ENCODE measurements at regions not wholly inside any gene's neighbourhood (a gene's known extent, or its start where the extent isn't known, plus 50 kb on each side); places are given as distances from the start of the nearest gene placed in this dataset.
"Not testable (repeated sequence)": the region's sequence is repeated elsewhere in the genome, so short reads cannot be mapped to it uniquely, and the experiment has no call there.

GRCh38 chr18:22044474-22045220 is 124.7 kb upstream of the GATA6 start:
- no peak for DNase-seq

- DNase-seq, result no peak
Observed at GRCh38 chr18:22045221-22045918, 124.0 kb upstream of the GATA6 start.

DNA sequence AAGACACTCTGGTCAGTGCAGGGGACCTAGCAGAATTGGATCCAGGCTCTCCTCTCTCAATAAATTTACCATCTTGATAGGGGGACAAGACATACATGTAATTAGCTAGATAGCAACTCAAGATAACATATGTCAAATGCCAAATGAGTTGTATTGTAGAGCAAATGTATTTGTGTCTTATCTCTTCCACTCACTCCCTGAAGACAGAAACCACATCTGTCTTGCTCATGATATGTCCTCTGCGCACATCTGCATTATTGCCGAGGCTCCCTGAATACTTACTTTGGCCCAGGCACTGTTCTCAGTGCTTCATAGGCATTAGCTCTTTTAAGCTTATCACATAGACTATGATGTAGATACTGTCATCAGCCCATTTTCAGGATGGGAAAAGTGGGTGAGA is 122.9 kb upstream of the GATA6 start:
- DNase-seq, result no peak

- no peak for DNase-seq
Observed at GRCh38 chr18:22047485-22047884, 121.9 kb upstream of the GATA6 start.

DNA sequence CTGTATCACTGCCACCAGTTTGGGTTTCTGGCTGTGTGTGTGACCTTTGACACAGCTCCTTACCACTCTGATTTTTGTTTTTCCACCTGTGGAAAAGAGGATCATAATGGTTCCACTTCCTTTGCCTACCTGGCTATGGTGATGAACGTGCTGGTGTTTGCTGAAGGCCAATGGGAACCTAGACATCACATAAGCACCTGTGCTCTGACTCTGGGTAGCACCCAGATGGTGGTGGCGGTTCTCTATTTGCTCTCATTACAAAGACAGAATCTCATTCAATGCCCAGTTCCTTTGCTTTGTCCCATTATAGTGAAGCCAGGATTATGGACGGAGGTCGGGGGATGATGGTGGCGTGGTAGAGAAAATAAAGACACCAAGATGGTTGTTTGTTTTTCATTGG is 121.2 kb upstream of the GATA6 start:
- DNase-seq, result no peak

DNA sequence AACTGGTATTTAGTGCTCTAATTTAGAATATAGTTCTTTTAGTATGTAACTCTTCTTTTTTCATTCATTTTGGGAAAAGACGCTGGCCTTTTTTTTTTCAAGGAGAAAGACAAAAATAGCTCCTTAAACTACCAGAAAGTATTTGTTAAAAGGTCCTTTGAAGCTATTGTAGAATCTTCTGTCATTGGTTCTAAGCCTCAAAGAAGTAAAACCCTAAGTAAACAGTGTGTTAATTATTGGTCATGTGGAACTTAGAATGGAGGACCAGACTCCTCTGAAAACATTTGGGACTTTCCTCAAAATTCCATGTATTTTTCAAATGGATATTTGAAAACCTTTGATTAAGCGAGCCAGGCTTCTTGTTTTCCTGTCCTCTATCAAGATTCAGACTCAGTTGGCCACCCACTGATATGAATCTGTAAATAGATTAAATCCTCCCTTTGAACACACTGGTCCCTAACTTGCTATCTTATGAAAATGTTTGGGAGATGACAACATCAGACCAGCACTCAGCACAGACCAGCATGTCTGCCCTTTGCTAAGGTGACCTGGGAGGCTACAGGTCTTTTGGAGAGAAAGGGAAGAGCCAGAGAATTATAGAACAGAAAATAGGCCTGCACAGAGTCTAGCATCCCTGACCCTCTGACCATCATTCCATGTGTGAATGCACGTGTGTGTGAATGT is 120.3 kb upstream of the GATA6 start:
- DNase-seq, result no peak

DNA sequence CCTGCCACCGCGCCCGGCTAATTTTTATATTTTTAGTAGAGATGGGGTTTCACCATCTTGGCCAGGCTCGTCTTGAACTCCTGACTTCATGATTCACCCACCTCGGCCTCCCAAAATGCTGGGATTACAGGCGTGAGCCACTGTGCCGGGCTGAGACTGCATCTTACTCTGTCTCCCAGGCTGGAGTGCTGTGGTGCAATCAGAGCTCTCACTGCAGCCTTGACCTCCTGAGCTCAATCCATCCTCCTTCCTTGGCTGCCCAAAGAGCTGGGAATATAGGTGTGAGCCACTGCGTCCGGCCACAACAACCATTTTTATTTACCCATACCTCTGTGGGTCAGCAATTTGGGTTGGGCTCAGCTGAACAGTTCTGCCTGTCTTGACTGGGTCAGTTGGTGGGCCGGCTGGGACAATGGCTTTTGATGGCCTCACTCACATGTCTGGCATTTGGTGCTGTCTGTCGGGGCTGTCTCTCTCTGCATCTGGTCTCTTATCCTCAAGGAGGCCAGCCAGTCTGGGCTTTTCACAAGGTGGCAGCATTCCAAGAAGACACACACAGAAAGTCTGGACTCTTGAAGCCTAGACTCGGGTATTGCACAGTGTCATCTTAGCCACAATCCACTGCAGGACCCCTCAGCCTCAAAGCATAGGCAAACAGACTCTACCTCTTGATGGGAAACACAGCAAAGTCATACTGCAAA is 116.8 kb upstream of the GATA6 start:
- DNase-seq, result no peak

GRCh38 chr18:22055466-22056238 is 113.7 kb upstream of the GATA6 start:
- DNase-seq, result no peak

DNA sequence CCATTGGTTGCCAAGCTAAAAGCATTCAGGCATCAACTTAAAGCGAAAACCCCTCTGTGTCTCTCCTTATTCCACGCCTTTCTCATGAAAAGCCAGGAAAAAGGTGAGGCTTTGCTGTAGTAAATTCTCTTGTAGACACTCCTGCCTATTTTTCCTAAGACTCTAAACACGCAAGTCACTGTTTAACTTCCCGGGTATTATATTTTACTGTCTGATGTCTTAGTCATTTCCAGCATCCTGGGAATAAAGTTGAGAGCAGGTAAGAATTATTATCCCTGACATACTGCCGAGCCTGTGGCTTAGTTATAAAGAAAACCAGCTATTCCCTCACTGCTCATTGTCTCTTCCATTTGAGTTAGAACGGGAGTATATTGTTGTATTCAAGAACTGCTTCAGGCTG is 112.4 kb upstream of the GATA6 start:
- DNase-seq, result no peak

GRCh38 chr18:22057908-22058527 is 111.4 kb upstream of the GATA6 start:
- DNase-seq, result no peak

DNA sequence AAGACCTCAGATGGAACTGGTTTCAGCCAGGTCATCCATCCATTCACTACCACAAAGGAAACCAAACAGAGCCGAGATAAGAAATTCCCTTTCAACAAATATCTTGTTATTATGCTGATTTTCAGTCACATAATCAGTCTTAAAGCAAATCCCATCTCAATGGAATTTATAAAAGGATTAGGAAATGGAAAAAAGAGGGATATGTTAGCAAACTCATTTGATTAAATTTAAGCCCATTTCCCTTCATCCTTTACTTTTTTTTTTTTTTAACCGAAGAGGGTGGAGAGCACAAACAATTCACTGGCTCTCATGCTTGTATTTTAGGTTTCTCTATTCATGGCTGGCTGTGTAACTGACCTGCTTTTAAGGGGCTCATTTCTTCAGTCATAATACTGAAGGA is 109.0 kb upstream of the GATA6 start:
- no peak for DNase-seq

DNA sequence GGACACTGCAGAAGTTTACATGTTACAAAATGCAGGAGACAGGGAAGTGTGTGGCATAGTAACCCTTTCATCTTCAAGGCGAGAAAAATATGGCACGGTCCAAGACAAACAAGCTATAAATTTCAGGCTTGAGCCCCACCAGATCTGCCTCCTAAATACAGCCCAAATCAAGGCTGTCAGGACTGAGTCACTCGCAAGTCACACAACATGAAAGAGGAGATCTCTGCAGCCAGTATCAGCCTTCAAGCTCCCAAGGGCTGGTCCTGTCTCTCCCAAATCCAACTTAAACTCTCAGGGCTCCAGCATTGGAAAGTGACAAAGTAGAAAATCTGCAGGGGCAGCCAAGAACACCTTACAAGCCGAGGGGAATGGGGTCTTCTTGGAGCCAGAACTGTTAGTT is 106.3 kb upstream of the GATA6 start:
- no peak for DNase-seq

- DNase-seq, result no peak
Observed at GRCh38 chr18:22063672-22064071, 105.7 kb upstream of the GATA6 start.

GRCh38 chr18:22064581-22064980 is 104.8 kb upstream of the GATA6 start:
- no peak for DNase-seq

GRCh38 chr18:22065311-22065710 is 104.1 kb upstream of the GATA6 start:
- DNase-seq, result no peak

GRCh38 chr18:22066083-22066485 is 103.3 kb upstream of the GATA6 start:
- no peak for DNase-seq

DNA sequence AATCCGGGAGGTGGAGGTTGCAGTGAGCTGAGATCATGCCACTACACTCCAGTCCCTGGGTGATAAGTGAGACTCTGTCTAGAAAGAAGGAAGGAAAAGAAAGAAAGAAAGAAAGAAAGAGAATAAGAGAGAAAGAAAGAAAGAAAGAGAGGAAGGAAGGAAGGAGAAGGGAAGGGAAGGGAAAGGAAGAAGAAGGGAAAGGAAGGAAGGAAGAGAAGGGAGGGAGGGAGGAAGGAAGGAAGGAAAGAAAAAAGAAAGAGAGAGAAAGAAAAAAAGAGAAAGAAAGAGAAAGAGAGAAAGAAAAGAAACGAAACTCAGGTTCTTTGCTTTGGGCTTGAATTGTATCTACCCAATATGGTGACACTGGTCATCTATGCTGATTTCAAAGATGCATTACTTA is 102.3 kb upstream of the GATA6 start:
- no peak for DNase-seq

DNA sequence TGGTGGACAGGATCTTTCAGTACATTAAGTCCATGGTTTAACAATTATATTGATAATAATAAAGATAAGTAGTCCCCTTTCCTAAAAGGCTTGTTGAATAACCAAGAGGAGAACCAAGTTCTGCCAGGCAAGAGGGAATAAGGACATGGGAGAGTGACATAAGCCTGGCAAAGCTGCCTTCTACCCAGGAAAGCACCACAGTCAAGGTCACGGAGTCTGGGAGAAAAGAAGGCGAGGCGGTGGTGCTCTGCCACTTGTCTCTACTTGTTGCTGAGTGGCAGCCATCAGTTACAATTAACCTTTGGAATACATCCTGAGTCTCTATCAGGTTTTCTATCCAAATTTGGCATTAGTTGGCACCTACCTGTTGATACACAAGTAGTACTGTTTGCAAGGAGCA is 101.7 kb upstream of the GATA6 start:
- no peak for DNase-seq

DNA sequence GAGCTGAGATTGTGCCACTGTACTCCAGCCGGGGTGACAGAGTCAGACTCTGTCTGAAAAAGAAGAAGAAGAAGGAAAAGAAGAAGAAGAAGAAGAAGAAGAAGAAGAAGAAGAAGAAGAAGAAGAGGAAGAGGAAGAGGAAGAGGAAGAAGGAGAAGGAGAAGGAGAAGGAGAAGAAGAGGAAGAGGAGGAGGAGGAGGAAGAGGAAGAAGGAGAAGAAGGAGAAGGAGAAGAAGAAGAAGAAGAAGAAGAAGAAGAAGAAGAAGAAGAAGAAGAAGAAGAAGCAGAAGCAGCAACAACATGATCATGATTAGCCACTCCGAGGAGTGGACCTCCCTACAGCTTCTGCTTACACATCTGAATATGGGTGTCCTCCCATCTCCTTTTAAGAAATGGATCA is 100.6 kb upstream of the GATA6 start:
- DNase-seq, result not testable (repeated sequence)

DNA sequence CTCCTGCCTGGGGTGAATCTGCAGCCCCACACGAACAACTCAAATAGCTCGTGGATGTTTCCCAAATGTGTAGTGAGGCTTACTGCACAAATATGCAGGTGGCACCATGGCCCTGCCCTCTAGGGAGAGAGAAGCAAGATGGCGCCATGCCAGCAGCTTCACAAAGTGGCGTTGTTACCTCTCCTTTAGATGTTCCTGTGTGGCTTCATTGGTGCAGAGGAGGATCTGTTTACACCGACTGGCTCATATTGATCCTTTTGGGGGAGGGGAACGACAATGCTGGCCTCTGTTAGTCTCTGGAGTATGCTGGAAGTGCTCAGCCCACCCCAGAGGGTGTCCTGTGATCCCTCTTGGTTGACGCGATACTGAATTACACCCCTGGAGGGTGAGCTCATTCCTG is 99.5 kb upstream of the GATA6 start:
- DNase-seq, result no peak

DNA sequence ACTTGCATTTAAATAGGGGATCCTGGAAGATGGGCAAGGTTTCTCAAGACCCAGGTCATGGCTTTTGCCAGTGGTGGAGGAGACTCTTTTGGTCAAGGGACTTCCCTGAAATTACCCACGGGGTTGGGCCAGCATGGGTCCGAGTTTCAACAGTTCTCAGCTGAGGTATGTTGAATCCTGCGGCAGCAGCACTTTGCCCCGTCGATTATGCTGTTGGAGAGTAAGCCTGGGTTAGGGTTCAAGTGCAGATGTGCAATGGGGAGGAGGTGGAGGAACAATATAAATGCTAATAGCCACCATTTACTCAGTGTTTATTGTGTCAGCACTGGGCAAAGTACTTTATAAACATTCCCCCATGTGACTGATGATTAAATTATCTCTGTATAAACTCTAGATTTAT is 96.0 kb upstream of the GATA6 start:
- DNase-seq, result no peak
